ENCODE measurements at regions not wholly inside any gene's neighbourhood (a gene's known extent, or its start where the extent isn't known, plus 50 kb on each side); places are given as distances from the start of the nearest gene placed in this dataset.

DNA sequence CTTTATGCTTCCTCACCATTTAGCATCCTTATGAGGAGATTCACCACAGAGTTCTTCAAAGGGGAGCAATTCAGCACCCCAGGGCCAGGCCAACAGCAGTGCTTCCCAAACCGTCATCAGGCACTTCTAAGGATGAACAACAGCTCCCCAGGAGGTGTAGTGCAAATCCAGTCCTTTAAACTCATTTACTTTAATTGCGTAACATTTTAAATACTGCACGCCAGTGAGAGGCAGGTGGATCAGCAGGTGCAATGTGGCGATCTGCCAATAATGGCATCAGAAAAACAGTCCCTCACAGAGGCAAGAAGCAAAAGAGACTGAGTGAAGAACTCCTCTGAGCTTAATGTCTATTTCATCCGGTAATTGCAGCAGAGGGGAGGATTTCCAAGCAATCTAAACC lies 770.9 kb upstream of the FOXG1 start:
- TF ChIP-seq POLR2A (IDR thresholded peaks at IDR 0.05), result no peak
- TF ChIP-seq, protein P1, sequence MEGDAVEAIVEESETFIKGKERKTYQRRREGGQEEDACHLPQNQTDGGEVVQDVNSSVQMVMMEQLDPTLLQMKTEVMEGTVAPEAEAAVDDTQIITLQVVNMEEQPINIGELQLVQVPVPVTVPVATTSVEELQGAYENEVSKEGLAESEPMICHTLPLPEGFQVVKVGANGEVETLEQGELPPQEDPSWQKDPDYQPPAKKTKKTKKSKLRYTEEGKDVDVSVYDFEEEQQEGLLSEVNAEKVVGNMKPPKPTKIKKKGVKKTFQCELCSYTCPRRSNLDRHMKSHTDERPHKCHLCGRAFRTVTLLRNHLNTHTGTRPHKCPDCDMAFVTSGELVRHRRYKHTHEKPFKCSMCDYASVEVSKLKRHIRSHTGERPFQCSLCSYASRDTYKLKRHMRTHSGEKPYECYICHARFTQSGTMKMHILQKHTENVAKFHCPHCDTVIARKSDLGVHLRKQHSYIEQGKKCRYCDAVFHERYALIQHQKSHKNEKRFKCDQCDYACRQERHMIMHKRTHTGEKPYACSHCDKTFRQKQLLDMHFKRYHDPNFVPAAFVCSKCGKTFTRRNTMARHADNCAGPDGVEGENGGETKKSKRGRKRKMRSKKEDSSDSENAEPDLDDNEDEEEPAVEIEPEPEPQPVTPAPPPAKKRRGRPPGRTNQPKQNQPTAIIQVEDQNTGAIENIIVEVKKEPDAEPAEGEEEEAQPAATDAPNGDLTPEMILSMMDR (IDR thresholded peaks at IDR 0.05), result no peak

Data from heart left ventricle (tissue), 13 donors.